COR-L47 (cell line): ENCODE measurements at regions not wholly inside any gene's neighbourhood (a gene's known extent, or its start where the extent isn't known, plus 50 kb on each side); places are given as distances from the start of the nearest gene placed in this dataset.

ENCODE experiments used
- DNase-seq: peaks from one replicate; lab custom pipeline; 2025; lab: John Stamatoyannopoulos, UW

DNA sequence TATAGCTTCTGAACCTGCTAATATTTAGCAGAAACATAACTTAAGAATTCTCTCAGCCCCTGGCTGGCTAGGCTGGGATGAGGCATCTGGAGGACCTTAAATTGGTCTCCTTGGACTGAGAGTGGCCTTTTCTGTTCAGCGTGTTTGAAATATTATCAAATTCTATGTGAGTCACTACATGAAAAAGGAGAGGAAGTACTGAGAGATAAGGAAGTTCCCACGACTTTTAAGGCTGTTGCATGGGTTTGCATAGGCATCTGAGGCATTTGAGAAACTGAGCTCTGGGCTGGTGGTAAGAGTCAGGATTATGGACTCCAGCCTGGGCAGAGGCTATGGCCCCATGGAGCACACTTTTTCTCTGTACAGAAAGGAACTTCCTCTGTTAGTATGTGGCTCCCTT, 816.2 kb upstream of the GRAMD2B start:
- no peak for DNase-seq

DNA sequence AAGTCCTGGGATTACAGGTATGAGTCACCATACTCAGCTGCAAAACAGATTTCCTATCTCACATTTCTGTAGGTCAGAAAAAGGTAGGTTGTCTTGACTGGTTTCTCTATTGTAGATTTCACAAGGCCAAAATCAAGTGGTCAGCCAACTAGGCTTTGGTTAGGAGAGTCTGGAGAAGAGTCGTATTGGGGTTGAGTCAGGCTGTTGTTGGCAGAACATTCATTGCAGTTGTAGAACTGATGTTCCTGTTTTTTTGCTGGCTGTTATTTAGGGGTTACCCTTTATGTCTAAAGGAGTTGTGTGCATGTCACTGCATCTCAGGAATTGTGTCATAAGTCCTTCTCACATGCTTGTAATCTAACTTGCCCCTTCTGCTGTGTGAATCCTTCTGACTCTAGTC, 814.2 kb upstream of the GRAMD2B start:
- DNase-seq = no peak

DNA sequence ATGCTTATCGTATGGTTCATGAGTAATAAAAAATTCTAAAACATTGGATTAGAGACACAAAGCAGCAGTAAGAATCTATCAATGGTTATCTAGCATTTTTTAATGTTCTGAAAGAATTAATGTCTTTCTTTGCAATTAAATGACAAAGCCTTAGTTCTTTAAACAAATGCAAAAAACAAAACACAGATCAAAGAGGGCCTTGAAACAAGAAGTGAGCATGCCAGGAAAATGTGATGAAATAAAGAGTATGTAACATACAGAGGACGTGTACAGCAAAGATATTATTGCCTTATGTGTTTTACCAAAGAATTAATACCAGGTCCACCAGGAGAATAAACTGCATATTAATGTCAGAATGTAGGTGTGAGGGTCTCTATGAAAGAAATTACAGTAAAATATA, 812.3 kb upstream of the GRAMD2B start:
- DNase-seq = no peak

DNA sequence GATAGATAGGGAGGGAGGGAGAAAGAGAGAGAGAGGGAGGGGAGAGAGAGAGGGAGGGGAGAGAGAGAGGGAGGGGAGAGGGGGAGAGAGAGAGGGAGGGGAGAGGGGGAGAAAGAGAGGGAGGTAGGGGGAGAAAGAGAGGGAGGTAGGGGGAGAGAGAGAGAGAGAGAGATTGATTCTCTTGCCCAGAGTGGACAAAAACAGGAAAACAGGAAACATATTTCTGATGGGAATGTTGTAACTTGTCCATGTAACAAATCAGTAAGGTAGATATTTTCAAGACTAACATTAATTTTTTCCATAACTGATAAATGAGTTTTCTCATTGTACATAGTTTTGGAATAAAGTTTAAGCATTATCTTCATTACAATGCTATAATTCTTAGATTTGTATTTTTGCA, 811.7 kb upstream of the GRAMD2B start:
- DNase-seq = no peak

DNA sequence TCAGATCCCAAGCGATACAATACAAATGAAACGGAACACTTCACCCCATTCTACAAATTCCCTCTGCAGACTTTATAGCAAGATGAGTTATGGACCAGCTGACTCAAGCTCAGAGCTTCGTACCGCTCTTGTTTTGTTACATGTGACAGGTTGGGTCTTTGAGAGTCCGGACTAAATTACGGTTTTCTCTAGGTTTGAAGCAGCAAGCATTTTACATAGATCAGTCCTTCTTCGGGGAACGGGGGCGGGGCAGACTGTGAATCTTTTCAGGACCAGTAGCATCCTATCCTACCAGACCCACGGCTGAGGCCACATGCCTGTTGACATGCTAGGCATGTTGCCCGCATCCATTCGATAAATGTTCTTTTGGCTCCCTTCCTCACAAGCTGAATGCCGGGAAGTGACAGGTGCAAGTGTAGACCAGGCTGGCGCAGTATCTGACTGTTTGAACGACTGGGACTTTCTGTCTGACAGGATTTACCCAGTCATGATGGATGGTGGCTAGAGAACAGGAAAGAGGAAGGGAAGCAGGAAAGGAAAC, 811.0 kb upstream of the GRAMD2B start:
- peak; percentile 48 for DNase-seq

DNA sequence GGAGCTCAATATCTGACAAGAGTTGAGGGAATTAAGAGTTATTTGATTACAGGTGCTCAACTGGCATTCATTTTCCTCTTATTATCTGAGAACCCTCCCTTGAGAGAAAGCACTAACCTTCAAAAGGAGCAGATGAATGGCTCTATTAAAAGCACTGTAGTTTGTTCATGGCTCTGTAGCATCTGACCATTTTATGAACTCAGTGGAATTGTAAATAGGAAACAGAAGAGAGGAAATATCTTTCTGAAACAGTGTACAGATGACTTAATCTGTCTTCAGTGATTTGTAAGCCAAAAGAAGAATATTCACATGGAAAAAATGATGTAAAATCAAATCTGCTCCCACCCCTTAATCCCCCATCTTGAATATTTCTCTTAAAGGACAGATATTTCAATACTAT, 810.4 kb upstream of the GRAMD2B start:
- peak; percentile 48 for DNase-seq

DNA sequence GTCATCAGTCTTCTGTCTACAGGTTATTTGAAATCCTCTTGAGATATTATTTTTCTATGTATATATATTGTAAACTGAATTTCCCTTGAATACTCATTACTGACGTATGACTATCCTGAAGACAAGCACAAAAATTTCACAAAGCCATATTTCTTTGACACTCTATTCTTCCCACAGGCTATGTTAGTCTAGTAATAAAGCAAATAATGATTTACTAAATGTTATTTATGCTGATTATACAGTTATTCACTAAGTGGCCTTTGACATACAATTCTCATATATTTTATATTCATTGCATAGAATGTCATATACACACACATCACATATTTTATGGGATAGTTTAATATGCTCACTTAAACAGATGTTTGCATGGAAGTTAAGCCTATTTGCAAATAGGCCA, 793.0 kb upstream of the GRAMD2B start:
- DNase-seq = no peak

DNA sequence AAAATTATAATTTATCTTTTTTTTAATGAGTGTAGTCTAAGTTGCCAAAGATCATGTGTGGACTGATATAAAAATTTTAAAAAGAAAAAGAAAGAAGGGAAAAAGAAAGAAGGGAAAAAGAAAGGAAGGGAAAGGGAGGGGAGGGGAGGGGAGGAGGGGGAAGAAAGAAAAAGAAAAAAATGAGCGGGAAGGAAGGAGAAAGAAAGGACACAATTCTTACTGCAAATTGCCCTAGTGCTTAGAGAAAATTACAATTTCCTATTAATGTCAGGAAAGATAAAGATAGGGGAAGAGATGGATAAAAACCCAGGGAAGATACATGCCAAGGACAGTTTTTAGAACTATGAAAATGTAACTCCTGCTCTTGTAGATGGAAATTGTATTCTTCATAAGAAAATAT, 789.7 kb upstream of the GRAMD2B start:
- DNase-seq = no peak

DNA sequence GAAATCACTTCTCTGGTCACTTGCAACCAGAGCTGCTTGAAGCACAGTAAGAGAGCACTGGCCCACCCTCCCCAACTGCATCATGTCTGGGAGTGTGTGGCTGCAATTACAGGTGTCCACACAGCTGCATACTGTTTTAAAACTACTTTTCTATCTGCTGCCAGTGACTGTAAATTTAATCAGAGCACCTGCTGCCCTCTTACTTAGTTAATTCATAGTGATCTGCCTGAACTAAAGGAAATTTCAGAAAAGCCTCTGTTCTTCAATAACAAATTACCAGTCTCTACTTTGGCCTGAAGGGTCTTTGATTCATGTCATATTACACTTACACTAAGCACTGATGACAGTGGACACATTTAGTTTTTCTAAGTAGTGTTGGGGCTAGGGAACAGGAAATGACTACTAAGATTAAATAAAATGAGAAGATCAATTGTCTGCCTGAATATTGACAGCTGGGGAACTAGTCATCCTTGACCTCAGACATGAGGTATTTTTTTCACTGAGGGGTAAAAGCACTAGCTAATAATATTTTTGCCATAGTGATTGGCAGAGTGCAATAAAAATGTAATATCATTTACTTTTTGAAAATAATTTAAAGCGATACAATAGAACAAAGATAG, 788.9 kb upstream of the GRAMD2B start:
- peak; percentile 54 for DNase-seq

DNA sequence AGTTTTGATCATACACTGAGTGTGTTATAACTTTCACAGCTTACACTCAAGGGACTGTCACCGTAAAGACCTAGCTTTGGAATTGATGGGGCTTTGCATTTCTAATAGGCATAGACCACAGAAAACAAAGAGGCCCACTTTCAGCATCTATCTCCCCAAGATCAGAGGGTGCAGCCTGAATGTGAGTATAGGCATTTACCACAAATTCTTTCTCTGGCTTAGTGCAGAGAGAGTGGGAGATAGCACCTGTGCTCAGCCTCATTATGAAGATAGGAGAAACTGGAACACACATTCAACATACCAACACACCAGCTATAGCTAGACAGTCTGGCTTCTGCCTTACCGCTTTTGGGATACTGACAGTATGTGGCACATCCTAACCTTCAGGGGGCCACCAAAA, 783.4 kb upstream of the GRAMD2B start:
- no peak for DNase-seq

DNA sequence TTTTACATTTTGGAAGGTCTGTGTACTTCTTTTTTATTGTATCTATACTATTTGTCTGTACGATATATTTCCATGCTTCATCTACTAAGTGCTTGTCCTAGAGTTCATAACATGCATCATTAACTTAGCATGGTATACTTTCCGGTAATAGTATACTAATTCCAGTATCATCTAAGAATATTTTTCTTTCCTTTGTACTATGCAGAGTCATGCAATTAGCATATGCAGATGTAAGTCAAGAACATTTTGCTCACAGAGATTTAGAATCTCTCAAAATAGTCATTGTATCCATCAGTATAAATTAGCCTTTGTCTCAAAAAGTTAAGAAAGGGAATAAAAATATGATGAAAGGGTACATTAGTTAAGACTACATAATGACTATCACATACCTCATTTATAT, 770.4 kb upstream of the GRAMD2B start:
- no peak for DNase-seq

DNA sequence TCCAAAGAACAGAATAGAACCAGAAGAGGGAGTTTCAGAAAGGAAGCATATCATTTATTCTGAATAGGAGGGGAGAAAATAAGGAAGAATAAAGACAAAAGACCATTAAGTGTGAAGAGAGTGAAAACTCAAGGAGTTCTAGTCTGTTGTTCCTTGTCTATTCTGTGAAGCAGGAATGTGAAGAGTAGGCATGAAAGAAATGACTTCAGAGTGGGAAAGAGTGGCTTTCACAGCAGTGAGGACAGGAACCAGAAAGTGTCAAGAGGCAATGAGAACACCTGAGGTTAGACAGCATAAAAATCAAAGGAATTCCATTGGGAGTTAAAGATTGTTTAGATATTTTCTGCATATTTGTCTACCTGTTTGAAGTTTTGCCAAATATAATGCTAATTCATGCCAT, 768.8 kb upstream of the GRAMD2B start:
- DNase-seq = no peak

DNA sequence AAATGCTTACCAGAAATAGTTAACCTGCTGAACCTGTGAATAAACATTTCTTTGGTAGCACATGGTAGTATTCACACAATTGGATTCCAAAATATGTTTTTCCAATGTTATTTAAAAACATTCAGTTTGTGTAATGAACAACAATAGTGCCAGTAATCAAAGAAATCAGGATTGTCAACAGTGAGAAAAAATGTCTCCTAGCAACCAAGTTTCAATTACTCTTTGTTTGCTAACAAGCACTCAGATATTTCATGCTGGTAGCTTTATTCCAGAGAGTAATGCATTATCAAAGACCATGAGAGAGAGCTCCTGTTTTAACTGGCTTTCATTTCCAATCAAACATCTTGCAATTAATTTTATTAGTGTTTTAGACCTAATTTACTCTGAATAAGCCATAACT, 768.1 kb upstream of the GRAMD2B start:
- peak; percentile 74 for DNase-seq

DNA sequence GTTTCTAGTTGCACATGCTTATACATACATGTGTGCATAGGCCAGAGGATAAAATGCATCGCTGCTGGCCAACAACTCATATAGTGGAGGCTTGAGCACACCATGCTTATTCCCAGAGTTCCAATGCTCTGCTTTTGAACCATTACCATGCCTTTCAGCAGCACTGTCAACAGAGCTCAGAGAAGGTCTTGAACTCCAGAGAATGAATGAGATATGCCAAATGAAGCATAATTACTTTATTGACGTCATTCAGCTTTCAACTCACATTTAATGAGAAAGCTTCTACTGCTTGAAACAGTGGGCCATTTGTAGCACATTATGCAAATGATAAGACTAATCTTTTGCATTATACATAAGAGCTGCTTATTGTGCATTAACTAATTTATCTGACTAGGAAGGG, 765.3 kb upstream of the GRAMD2B start:
- no peak for DNase-seq

DNA sequence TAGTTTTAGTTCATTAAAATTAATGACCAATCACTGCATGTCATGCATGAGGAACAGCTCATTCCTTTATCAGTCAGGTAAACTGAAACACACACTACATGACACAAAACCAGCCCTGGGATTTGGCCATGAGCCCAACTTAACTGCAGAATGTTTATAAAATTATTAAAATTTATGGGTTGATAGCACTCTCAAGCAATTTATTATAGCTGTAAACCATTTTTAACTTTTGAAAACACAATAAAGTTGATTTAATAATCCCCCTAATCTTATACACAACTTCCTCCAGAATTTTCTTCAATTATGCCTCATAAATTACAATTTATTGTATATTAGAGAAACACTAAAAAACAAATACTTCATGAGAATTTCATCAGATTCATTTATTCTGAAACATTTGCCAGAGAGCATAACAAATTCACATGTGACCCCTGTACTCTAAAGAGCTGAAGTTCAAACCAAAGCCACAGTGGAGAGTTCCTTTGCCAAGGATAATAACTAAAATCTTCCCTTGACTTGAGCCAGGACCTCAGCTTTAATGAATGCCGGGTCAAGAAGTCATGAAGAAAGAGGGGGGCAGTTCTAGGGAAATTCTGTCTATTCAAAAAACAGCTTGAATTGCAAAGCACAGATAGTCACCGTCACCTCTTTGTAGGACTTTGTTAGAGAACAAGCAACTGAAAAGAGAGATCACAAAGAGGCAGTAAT, 763.7 kb upstream of the GRAMD2B start:
- DNase-seq = no peak

DNA sequence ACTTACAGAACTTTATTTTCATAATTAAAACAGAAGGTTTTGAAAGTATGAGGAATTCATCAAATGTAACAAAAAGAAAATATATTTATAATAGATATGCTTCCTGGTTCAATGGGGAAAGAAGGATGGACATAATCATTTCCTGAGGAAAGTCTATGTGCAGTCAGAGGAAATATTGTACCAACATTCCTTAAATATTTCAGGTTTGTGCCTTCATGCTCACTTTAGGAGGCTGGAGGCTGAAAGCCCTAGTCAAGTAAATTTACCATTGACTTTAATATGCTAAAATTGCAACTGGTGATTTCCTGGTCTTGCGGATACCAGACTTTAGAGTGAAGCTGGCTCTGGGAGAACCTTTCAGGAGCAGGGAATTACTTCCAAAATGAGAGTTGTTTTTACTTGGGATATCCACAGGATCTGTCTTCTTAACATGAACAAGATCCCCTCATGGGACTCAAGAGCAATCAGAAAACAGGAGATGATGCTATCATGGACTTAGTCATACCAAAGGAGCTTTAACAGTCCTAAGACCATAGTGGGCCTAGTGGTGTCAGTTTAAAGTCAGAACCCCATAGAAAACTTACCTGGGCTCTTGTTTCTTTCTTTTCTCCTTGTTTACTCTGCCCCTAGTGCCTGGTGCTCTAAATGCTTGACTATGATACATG, 762.8 kb upstream of the GRAMD2B start:
- no peak for DNase-seq

DNA sequence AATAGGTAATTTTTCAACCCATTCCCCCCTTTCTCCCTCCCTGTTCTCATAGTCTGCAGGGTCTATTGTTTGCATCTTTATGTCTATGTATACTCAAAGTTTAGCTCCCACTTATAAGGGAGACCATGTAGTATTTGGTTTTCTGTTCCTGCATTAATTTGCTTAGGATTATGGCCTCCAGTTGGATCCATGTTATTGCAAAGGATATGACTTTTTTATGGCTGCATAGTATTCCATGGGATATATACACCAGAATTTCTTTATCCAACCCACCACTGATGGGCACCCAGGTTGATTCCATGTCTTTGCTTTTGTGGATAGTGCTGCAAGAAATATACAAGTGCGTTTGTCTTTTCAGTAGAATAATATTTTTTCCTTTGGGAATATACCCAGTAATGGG, 761.6 kb upstream of the GRAMD2B start:
- no peak for DNase-seq

DNA sequence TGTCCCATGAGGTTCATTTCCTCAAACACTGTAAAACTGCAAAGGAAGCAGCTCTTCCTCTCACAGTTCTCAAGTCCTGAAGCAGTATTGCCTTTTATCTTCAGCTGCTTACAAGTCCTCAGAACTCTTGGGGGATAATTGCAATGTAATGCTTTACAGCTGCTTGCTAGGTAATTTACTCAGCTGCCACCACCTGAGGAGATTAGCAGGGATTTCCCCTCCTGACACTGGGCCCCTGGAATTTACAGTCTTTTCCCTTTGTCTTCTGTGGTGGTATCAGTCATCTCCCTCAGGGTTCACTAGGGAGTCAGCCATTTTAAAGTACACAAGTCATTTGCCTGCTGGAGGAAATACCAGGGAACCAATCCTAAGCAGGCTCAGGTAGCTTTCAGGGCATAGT, 754.3 kb upstream of the GRAMD2B start:
- DNase-seq = peak; percentile 86

DNA sequence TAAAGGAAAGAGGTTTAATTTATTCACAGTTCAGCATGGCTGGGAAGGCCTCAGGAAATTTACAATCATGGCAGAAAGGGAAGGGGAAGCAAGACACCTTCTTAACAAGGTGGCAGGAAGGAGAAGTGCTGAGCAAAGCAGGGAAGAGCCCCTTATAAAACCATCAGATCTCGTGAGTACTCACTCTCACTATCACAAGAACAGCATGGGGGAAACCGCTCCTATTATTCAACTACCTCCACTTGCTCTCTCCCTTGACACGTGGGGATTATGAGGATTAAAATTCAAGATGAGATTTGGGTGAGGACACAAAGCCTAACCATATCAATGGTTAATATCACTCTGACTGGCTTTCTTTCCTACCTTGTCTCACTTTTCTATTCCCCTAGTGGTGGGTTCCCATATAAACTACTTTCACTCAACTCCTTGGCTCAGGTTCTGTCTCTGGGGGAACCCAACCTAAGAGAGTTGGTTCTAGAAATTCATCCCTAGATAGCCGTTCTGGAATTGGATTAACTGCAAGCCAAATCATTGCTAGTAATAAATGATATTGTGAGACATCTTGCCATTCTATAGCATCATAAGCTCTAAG, 749.8 kb upstream of the GRAMD2B start:
- DNase-seq = no peak

DNA sequence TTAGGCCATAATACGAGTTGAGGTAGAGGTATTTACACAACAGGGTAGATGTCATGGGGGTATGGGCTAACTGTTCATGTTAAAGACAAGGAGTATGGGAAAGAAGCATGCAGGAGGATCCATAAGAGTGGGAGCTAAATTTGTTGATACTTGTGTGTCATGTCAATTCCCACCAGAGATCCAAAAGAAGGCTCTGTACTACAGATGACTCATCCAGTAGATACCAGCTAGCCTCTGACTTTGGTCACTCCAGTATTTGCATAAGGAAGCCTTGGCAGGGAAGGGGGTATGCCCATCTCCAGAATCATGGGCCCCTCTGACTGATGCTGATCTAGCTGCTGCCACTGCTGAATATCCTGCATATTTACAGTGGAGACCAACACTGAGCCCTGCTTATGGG, 743.7 kb upstream of the GRAMD2B start:
- no peak for DNase-seq

DNA sequence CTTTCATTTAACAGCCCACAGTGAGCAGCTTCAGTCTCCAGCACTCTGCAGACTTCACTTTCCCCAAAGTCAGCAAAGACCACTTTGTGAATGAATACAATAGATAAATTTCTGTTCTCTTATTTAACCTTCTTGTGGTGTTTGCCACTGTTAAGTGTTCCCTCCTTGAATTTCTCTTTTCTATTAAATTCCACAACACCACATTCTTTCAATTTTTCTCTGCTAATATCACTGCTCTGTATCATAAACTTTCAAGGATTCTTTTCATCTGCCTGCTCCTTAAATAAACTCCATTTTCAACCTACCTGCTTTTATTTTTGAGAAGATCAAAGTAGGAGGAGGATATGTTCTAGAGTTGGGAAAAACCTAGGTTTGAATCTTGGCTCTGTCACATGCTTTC, 739.5 kb upstream of the GRAMD2B start:
- DNase-seq = no peak

DNA sequence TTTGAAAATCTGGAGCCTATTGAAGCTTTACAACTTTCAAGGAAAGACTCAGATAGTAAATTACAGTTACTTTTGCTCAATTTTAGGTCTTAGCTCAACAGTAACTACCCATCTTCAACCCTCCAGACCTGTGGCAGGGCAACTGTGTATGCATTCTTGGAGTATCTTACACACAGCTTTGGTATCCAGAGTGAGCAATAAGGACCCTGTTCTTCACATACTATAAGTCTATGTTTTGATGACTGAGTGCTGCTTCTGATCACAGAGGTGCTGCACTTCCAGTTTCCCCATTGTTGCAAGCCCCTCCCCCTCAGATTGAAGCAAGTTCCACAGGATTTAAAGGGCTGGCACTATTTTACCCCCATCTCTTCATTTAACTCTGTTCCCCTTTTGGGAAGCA, 737.4 kb upstream of the GRAMD2B start:
- no peak for DNase-seq
